ENCODE measurements at regions not wholly inside any gene's neighbourhood (a gene's known extent, or its start where the extent isn't known, plus 50 kb on each side); places are given as distances from the start of the nearest gene placed in this dataset.
A peak's percentile ranks its signal among the peaks of the same experiment; 100 is the strongest.

GRCh38 chr15:73813589-73813988, 59.8 kb upstream of the TBC1D21 start:
- DNase-seq (ENCODE audit: low read depth) = no peak
- TF ChIP-seq CTCF (conservative IDR thresholded peaks at IDR 0.05; ENCODE audit: low read length) = no peak
- H3K4me3 ChIP-seq (ENCODE audit: low read length) = no peak overlapping the region

- DNase-seq (ENCODE audit: low read depth) = no peak
- H3K4me3 ChIP-seq (ENCODE audit: low read length) = no peak overlapping the region
- no peak for TF ChIP-seq CTCF (conservative IDR thresholded peaks at IDR 0.05; ENCODE audit: low read length)
Observed at GRCh38 chr15:73818308-73818985, 54.9 kb upstream of the TBC1D21 start.

- H3K4me3 ChIP-seq (ENCODE audit: low read length) = no peak overlapping the region
- DNase-seq (ENCODE audit: low read depth) = no peak
- no peak for TF ChIP-seq CTCF (conservative IDR thresholded peaks at IDR 0.05; ENCODE audit: low read length)
Observed at GRCh38 chr15:73821181-73821580, 52.2 kb upstream of the TBC1D21 start.

- TF ChIP-seq CTCF (conservative IDR thresholded peaks at IDR 0.05; ENCODE audit: low read length) = no peak
- DNase-seq (ENCODE audit: low read depth) = peak; percentile 22
- H3K4me3 ChIP-seq (ENCODE audit: low read length) = no peak overlapping the region
Observed at GRCh38 chr15:73822998-73823397, 50.4 kb upstream of the TBC1D21 start.
